ENCODE measurements at regions not wholly inside any gene's neighbourhood (a gene's known extent, or its start where the extent isn't known, plus 50 kb on each side); places are given as distances from the start of the nearest gene placed in this dataset.

DNA sequence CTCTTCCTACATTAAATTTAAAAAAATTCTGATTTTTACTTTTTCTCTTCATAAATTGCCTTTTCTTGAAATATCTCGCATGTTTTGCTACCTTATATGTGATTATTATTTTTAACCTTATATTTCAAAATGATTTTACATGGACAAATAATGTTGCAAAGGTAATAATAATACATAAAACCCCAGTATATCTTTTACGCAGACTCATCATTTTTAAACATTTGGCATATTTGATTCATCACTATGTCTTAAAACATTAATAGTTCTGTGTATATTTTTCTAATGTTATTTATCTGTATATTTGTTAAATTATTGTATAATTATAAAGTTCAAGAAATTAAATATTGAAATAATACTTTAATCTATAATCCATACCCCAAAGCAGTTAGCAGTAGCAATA lies 350.8 kb downstream of the RPL10L start:
- no peaks in the 10 kb centered on the region for H3K36me3 Mint-ChIP-seq (ENCODE audit: low read depth)
- no peaks in the 10 kb centered on the region for H3K4me1 Mint-ChIP-seq (ENCODE audit: low read depth)
- peaks cover 29% of the 10 kb centered on the region for H3K9me3 Mint-ChIP-seq
- H3K27me3 Mint-ChIP-seq: no peaks in the 10 kb centered on the region
- intact Hi-C loops (cut with micrococcal nuclease): no loop called here
- H3K4me3 Mint-ChIP-seq: no peak overlapping the region
- H3K27ac Mint-ChIP-seq: no peak overlapping the region

DNA sequence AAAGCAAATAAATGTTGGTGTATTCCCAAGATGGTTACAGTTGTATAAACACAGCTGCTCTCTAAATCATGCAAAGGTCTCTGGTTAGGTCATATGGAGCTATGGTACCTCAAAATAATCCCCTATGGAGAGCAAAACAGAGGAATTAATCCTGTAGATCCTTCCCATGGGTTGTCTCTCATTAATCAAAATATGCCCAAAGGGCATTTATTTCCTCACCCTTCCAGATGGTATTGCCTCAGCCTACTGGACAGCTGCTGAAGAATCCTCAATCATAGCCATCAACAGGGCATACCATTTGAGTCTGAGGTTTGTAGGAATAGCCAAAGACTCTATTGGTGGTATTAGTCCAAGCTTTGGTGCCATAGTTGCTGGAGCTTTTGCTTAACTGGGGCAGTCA lies 360.9 kb downstream of the RPL10L start:
- H3K27ac Mint-ChIP-seq: no peak overlapping the region
- H3K4me3 Mint-ChIP-seq: no peak overlapping the region
- H3K4me1 Mint-ChIP-seq (ENCODE audit: low read depth): no peaks in the 10 kb centered on the region
- no peaks in the 10 kb centered on the region for H3K27me3 Mint-ChIP-seq
- intact Hi-C loops (cut with micrococcal nuclease): no loop called here
- H3K9me3 Mint-ChIP-seq: peaks cover 45% of the 10 kb centered on the region
- no peaks in the 10 kb centered on the region for H3K36me3 Mint-ChIP-seq (ENCODE audit: low read depth)

GRCh38 chr14:46279776-46280175 lies 371.8 kb downstream of the RPL10L start:
- H3K9me3 Mint-ChIP-seq: no peaks in the 10 kb centered on the region
- H3K4me1 Mint-ChIP-seq (ENCODE audit: low read depth): no peaks in the 10 kb centered on the region
- H3K27ac Mint-ChIP-seq: no peak overlapping the region
- H3K4me3 Mint-ChIP-seq: no peak overlapping the region
- intact Hi-C loops (cut with micrococcal nuclease): no loop called here
- no peaks in the 10 kb centered on the region for H3K36me3 Mint-ChIP-seq (ENCODE audit: low read depth)
- H3K27me3 Mint-ChIP-seq: no peaks in the 10 kb centered on the region

DNA sequence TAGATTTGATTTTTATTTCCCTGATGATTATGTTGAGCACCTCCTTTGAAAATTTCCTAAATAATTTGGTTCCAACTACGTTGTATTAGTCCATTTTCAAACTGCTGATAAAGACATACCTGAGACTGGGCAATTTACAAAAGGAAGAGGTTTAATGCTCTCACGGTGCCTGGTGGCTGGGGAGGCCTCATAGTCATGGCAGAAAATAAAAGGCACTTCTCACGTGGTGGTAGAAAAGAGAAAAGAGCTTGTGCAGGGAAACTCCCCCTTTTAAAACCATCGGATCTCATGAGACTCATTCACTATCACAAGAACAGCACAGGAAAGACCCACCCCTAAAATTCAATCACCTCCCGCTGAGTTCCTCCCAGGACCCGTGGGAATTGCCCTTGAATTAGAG lies 372.3 kb downstream of the RPL10L start:
- H3K4me1 Mint-ChIP-seq (ENCODE audit: low read depth): no peaks in the 10 kb centered on the region
- H3K4me3 Mint-ChIP-seq: no peak overlapping the region
- H3K27ac Mint-ChIP-seq: no peak overlapping the region
- intact Hi-C loops (cut with micrococcal nuclease): no loop called here
- peaks cover 4% of the 10 kb centered on the region for H3K9me3 Mint-ChIP-seq
- H3K36me3 Mint-ChIP-seq (ENCODE audit: low read depth): no peaks in the 10 kb centered on the region
- H3K27me3 Mint-ChIP-seq: no peaks in the 10 kb centered on the region

GRCh38 chr14:46259536-46259935 lies 392.0 kb downstream of the RPL10L start:
- Mint-ChIP-seq H3K4me3 (no peak overlapping the region), H3K27me3 (no peaks in the 10 kb centered on the region), H3K27ac (no peak overlapping the region), H3K4me1 (ENCODE audit: low read depth) (no peaks in the 10 kb centered on the region), H3K9me3 (peaks cover 6% of the 10 kb centered on the region), H3K36me3 (ENCODE audit: low read depth) (no peaks in the 10 kb centered on the region)
- intact Hi-C loops (cut with micrococcal nuclease): no loop called here

- Mint-ChIP-seq H3K4me3 (no peak overlapping the region), H3K27ac (no peak overlapping the region), H3K9me3 (no peaks in the 10 kb centered on the region), H3K36me3 (ENCODE audit: low read depth) (no peaks in the 10 kb centered on the region), H3K27me3 (no peaks in the 10 kb centered on the region), H3K4me1 (ENCODE audit: low read depth) (no peaks in the 10 kb centered on the region)
- intact Hi-C loops (cut with micrococcal nuclease): no loop called here
These were observed 395.2 kb downstream of the RPL10L start for GRCh38 chr14:46256381-46256780.

GRCh38 chr14:46250113-46250703 lies 401.4 kb downstream of the RPL10L start:
- H3K27me3 Mint-ChIP-seq: no peaks in the 10 kb centered on the region

GRCh38 chr14:46248001-46248630 lies 403.5 kb downstream of the RPL10L start:
- Mint-ChIP-seq H3K36me3 (ENCODE audit: low read depth) (no peaks in the 10 kb centered on the region), H3K9me3 (no peaks in the 10 kb centered on the region), H3K27me3 (no peaks in the 10 kb centered on the region), H3K27ac (no peak overlapping the region), H3K4me1 (ENCODE audit: low read depth) (no peaks in the 10 kb centered on the region), H3K4me3 (no peak overlapping the region)
- intact Hi-C loops (cut with micrococcal nuclease): no loop called here

More at GRCh38 chr14:46250113-46250703, 401.4 kb downstream of the RPL10L start:
- Mint-ChIP-seq H3K9me3 (no peaks in the 10 kb centered on the region), H3K36me3 (ENCODE audit: low read depth) (no peaks in the 10 kb centered on the region), H3K27ac (no peak overlapping the region), H3K4me3 (no peak overlapping the region), H3K4me1 (ENCODE audit: low read depth) (no peaks in the 10 kb centered on the region)
- intact Hi-C loops (cut with micrococcal nuclease): no loop called here

DNA sequence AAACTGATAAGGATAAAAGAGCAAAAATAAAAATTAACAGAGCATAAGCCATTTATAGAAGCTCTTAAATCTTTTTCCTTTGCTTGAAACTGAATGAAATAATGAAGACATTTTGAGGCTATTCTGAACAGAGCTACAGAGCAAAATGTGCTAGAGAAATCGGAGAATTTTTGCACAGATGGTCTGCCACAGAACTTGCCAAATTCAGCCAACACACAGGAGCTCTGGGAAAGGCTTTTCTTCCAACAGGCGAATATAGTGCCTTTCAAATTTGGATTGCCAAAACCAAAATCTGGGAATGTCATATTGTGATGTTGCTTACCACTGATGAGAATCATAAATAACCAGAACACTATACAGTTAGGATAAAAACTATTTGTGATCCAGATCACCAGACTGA lies 406.3 kb downstream of the RPL10L start:
- no peaks in the 10 kb centered on the region for H3K4me1 Mint-ChIP-seq (ENCODE audit: low read depth)
- H3K27me3 Mint-ChIP-seq: no peaks in the 10 kb centered on the region
- no peak overlapping the region for H3K27ac Mint-ChIP-seq
- no peak overlapping the region for H3K4me3 Mint-ChIP-seq
- intact Hi-C loops (cut with micrococcal nuclease): no loop called here
- no peaks in the 10 kb centered on the region for H3K9me3 Mint-ChIP-seq
- H3K36me3 Mint-ChIP-seq (ENCODE audit: low read depth): no peaks in the 10 kb centered on the region

GRCh38 chr14:46233786-46234185 lies 417.8 kb downstream of the RPL10L start:
- no peaks in the 10 kb centered on the region for H3K27me3 Mint-ChIP-seq
- intact Hi-C loops (cut with micrococcal nuclease): no loop called here
- no peak overlapping the region for H3K27ac Mint-ChIP-seq
- H3K4me1 Mint-ChIP-seq (ENCODE audit: low read depth): no peaks in the 10 kb centered on the region
- H3K4me3 Mint-ChIP-seq: no peak overlapping the region
- peaks cover 6% of the 10 kb centered on the region for H3K9me3 Mint-ChIP-seq
- H3K36me3 Mint-ChIP-seq (ENCODE audit: low read depth): no peaks in the 10 kb centered on the region

GRCh38 chr14:46230540-46230939 lies 421.0 kb downstream of the RPL10L start:
- Mint-ChIP-seq H3K9me3 (peaks cover 11% of the 10 kb centered on the region), H3K4me1 (ENCODE audit: low read depth) (no peaks in the 10 kb centered on the region), H3K27me3 (no peaks in the 10 kb centered on the region), H3K36me3 (ENCODE audit: low read depth) (no peaks in the 10 kb centered on the region), H3K27ac (no peak overlapping the region), H3K4me3 (no peak overlapping the region)
- intact Hi-C loops (cut with micrococcal nuclease): no loop called here

- Mint-ChIP-seq H3K27me3 (no peaks in the 10 kb centered on the region), H3K36me3 (ENCODE audit: low read depth) (no peaks in the 10 kb centered on the region), H3K4me3 (no peak overlapping the region), H3K4me1 (ENCODE audit: low read depth) (no peaks in the 10 kb centered on the region), H3K27ac (no peak overlapping the region), H3K9me3 (peaks cover 8% of the 10 kb centered on the region)
- intact Hi-C loops (cut with micrococcal nuclease): no loop called here
These were observed 435.8 kb downstream of the RPL10L start for GRCh38 chr14:46215801-46216200.

- intact Hi-C loops (cut with micrococcal nuclease): no loop called here
- H3K4me1 Mint-ChIP-seq (ENCODE audit: low read depth): no peaks in the 10 kb centered on the region
These were observed 452.9 kb downstream of the RPL10L start for GRCh38 chr14:46198676-46199075.

DNA sequence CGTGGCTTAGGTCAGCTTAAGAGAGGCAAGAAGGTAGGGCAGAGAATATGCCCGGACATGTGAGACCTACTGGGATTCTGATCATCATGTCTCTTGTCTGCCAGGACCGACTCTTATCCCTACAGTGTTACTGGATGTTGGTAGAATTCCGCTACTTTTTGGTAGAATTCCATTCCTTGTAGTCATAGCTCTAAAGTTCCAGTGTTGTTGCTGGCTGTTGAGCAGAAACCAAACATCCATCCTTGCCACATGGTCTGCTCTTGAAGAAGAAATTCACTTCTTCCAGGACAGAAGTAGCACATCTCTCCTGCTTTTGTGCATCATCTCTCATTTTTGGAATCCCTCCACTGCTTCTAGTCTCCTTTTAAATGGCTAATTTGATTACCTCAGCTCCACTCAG lies 453.7 kb downstream of the RPL10L start:
- Mint-ChIP-seq H3K27me3 (no peaks in the 10 kb centered on the region), H3K27ac (no peak overlapping the region), H3K36me3 (ENCODE audit: low read depth) (no peaks in the 10 kb centered on the region), H3K9me3 (no peaks in the 10 kb centered on the region), H3K4me3 (no peak overlapping the region), H3K4me1 (ENCODE audit: low read depth) (no peaks in the 10 kb centered on the region)
- intact Hi-C loops (cut with micrococcal nuclease): no loop called here

More at GRCh38 chr14:46198676-46199075, 452.9 kb downstream of the RPL10L start:
- Mint-ChIP-seq H3K36me3 (ENCODE audit: low read depth) (no peaks in the 10 kb centered on the region), H3K9me3 (no peaks in the 10 kb centered on the region), H3K4me3 (no peak overlapping the region), H3K27ac (no peak overlapping the region), H3K27me3 (no peaks in the 10 kb centered on the region)
